ENCODE measurements at regions not wholly inside any gene's neighbourhood (a gene's known extent, or its start where the extent isn't known, plus 50 kb on each side); places are given as distances from the start of the nearest gene placed in this dataset.
A peak's percentile ranks its signal among the peaks of the same experiment; 100 is the strongest.

GRCh38 chr2:196463706-196464105, 175.8 kb upstream of the CCDC150 start:
- Histone ChIP-seq H3K27me3 (ENCODE audit: control insufficient read depth, insufficient read depth, low read length) (no peaks in the 10 kb centered on the region), H3K36me3 (ENCODE audit: control insufficient read depth, insufficient read depth, low read length) (no peaks in the 10 kb centered on the region), H3K9me3 (ENCODE audit: control insufficient read depth, insufficient read depth, low read length) (no peaks in the 10 kb centered on the region), H3K4me1 (ENCODE audit: control insufficient read depth, insufficient read depth, low read length) (no peaks in the 10 kb centered on the region), H3K4me3 (ENCODE audit: low read length) (no peak overlapping the region), H3K27ac (ENCODE audit: low read length) (no peak overlapping the region)
- WGBS (ENCODE audit: insufficient coverage, insufficient read length) = no CpG with 5 or more reads among the region's 1 CpG
- DNase-seq (ENCODE audit: low read depth, low spot score) = no peak

GRCh38 chr2:196464311-196464710, 175.2 kb upstream of the CCDC150 start:
- Histone ChIP-seq H3K27ac (ENCODE audit: low read length) (no peak overlapping the region), H3K27me3 (ENCODE audit: control insufficient read depth, insufficient read depth, low read length) (no peaks in the 10 kb centered on the region), H3K4me3 (ENCODE audit: low read length) (no peak overlapping the region), H3K9me3 (ENCODE audit: control insufficient read depth, insufficient read depth, low read length) (no peaks in the 10 kb centered on the region), H3K4me1 (ENCODE audit: control insufficient read depth, insufficient read depth, low read length) (no peaks in the 10 kb centered on the region), H3K36me3 (ENCODE audit: control insufficient read depth, insufficient read depth, low read length) (no peaks in the 10 kb centered on the region)
- no peak for DNase-seq (ENCODE audit: low read depth, low spot score)
- no CpG with 5 or more reads among the region's 2 CpGs for WGBS (ENCODE audit: insufficient coverage, insufficient read length)

- Histone ChIP-seq H3K9me3 (ENCODE audit: control insufficient read depth, insufficient read depth, low read length) (no peaks in the 10 kb centered on the region), H3K4me1 (ENCODE audit: control insufficient read depth, insufficient read depth, low read length) (no peaks in the 10 kb centered on the region), H3K27ac (ENCODE audit: low read length) (no peak overlapping the region), H3K27me3 (ENCODE audit: control insufficient read depth, insufficient read depth, low read length) (no peaks in the 10 kb centered on the region), H3K36me3 (ENCODE audit: control insufficient read depth, insufficient read depth, low read length) (no peaks in the 10 kb centered on the region), H3K4me3 (ENCODE audit: low read length) (no peak overlapping the region)
- no CpG with 5 or more reads among the region's 2 CpGs for WGBS (ENCODE audit: insufficient coverage, insufficient read length)
- DNase-seq (ENCODE audit: low read depth, low spot score) = no peak
Observed at GRCh38 chr2:196466581-196466980, 172.9 kb upstream of the CCDC150 start.

DNA sequence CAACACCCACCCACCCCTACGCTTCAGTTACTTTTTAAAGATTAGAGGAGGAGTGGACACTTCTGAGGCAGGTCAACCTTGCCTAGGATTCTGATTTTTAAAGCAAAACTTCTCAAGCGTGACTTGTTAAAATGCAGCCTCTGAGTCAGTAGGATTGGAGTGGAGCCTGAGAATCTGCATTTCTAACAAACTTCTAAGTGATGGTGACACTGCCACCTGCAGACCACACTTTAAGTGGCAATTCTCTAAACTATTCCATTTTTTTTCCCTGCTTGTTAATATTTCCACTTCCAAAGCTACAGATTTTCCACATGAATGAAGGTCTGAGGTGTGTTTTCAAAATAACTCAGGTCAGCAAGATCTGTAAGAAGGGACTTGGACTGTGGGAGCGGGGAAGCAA, 171.1 kb upstream of the CCDC150 start:
- H3K36me3 ChIP-seq (ENCODE audit: control insufficient read depth, insufficient read depth, low read length) = no peaks in the 10 kb centered on the region
- WGBS (ENCODE audit: insufficient coverage, insufficient read length) = no CpG with 5 or more reads among the region's 3 CpGs
- H3K4me1 ChIP-seq (ENCODE audit: control insufficient read depth, insufficient read depth, low read length) = no peaks in the 10 kb centered on the region
- H3K27me3 ChIP-seq (ENCODE audit: control insufficient read depth, insufficient read depth, low read length) = no peaks in the 10 kb centered on the region
- H3K4me3 ChIP-seq (ENCODE audit: low read length) = no peak overlapping the region
- H3K27ac ChIP-seq (ENCODE audit: low read length) = no peak overlapping the region
- DNase-seq (ENCODE audit: low read depth, low spot score) = peak; percentile 4
- no peaks in the 10 kb centered on the region for H3K9me3 ChIP-seq (ENCODE audit: control insufficient read depth, insufficient read depth, low read length)

DNA sequence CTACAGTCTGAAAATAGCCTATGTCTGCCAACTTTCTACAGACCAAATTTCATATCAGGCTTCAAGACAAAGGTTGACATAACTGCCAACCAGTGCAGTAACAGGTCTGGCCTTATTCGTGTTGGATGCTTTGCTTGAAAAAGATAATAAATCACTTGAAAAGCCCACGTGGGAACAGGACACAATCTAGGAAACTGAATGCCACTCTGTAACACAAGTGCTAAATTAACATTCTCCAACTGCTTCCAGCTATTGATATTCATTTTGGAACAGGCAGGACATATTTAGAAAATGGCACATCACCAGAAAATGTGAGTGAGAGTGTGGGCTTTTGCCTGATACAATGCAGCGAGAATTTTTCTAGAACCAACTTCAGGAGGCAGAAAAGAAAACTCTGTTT, 165.9 kb upstream of the CCDC150 start:
- Histone ChIP-seq H3K27me3 (ENCODE audit: control insufficient read depth, insufficient read depth, low read length) (no peaks in the 10 kb centered on the region), H3K4me3 (ENCODE audit: low read length) (no peak overlapping the region), H3K27ac (ENCODE audit: low read length) (no peak overlapping the region), H3K4me1 (ENCODE audit: control insufficient read depth, insufficient read depth, low read length) (no peaks in the 10 kb centered on the region), H3K36me3 (ENCODE audit: control insufficient read depth, insufficient read depth, low read length) (no peaks in the 10 kb centered on the region), H3K9me3 (ENCODE audit: control insufficient read depth, insufficient read depth, low read length) (no peaks in the 10 kb centered on the region)
- no CpG with 5 or more reads among the region's 3 CpGs for WGBS (ENCODE audit: insufficient coverage, insufficient read length)
- DNase-seq (ENCODE audit: low read depth, low spot score) = no peak

DNA sequence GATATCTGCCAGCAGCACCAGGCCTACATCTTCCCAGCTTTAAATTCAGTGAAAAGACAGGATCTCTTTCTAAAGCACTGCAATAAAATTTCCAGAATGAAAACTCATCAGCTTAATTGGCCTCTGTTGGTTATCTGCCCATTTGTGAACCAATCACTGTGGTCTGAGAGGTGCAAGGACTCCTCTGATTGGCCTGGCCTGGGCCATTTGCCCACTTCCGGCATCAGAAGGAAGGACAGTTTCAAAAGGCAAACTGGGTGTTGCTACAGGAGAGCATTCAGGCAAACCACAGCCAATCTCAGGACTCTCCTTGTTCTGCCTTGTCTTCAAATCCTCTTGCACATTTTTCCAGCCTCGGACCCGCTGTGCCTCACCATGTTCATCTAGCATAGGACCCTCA, 163.9 kb upstream of the CCDC150 start:
- H3K36me3 ChIP-seq (ENCODE audit: control insufficient read depth, insufficient read depth, low read length) = no peaks in the 10 kb centered on the region
- WGBS (ENCODE audit: insufficient coverage, insufficient read length) = no CpG with 5 or more reads among the region's 3 CpGs
- H3K4me3 ChIP-seq (ENCODE audit: low read length) = no peak overlapping the region
- H3K27ac ChIP-seq (ENCODE audit: low read length) = no peak overlapping the region
- no peak for DNase-seq (ENCODE audit: low read depth, low spot score)
- no peaks in the 10 kb centered on the region for H3K4me1 ChIP-seq (ENCODE audit: control insufficient read depth, insufficient read depth, low read length)
- no peaks in the 10 kb centered on the region for H3K9me3 ChIP-seq (ENCODE audit: control insufficient read depth, insufficient read depth, low read length)
- no peaks in the 10 kb centered on the region for H3K27me3 ChIP-seq (ENCODE audit: control insufficient read depth, insufficient read depth, low read length)

- Histone ChIP-seq H3K4me3 (ENCODE audit: low read length) (no peak overlapping the region), H3K36me3 (ENCODE audit: control insufficient read depth, insufficient read depth, low read length) (no peaks in the 10 kb centered on the region), H3K27ac (ENCODE audit: low read length) (no peak overlapping the region), H3K27me3 (ENCODE audit: control insufficient read depth, insufficient read depth, low read length) (no peaks in the 10 kb centered on the region), H3K4me1 (ENCODE audit: control insufficient read depth, insufficient read depth, low read length) (no peaks in the 10 kb centered on the region), H3K9me3 (ENCODE audit: control insufficient read depth, insufficient read depth, low read length) (no peaks in the 10 kb centered on the region)
- no CpG with 5 or more reads among the region's 2 CpGs for WGBS (ENCODE audit: insufficient coverage, insufficient read length)
- no peak for DNase-seq (ENCODE audit: low read depth, low spot score)
Observed at GRCh38 chr2:196478588-196478987, 160.9 kb upstream of the CCDC150 start.

GRCh38 chr2:196479350-196479749, 160.2 kb upstream of the CCDC150 start:
- no peaks in the 10 kb centered on the region for H3K36me3 ChIP-seq (ENCODE audit: control insufficient read depth, insufficient read depth, low read length)
- no peak overlapping the region for H3K27ac ChIP-seq (ENCODE audit: low read length)
- no peaks in the 10 kb centered on the region for H3K9me3 ChIP-seq (ENCODE audit: control insufficient read depth, insufficient read depth, low read length)
- no peak overlapping the region for H3K4me3 ChIP-seq (ENCODE audit: low read length)
- H3K4me1 ChIP-seq (ENCODE audit: control insufficient read depth, insufficient read depth, low read length) = no peaks in the 10 kb centered on the region
- no peaks in the 10 kb centered on the region for H3K27me3 ChIP-seq (ENCODE audit: control insufficient read depth, insufficient read depth, low read length)
- no peak for DNase-seq (ENCODE audit: low read depth, low spot score)

DNA sequence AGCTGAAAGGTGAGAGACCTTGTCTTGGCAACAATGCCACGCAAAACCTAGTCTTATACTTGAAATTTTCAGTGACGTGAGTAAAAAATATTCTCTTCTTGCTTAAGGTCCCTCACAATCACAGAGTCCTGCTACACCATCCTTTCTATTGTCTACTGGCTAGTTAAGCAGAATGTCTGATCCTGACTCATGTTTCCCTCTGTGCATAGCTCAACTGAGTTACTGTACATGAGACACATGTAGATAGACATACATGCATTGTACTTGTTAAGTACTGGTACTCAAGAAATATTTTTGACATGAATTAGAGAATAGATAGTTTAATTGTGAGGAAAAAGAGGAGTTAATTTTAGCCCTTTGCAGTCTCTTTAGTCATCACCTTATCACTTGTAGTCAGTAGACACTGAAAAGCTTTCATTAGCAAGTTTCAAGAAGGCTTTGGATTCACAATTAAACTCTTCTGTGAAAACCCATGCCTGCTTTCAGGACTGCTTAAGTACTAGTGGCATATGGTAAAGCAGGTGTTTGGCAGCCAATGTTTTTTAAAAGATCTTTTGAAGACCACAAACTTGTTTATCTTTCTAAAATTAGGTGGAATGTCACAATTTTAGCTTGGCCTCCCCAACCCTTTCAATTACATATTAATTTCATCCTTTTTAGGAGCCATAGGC, 158.7 kb upstream of the CCDC150 start:
- Histone ChIP-seq H3K27ac (ENCODE audit: low read length) (no peak overlapping the region), H3K4me3 (ENCODE audit: low read length) (no peak overlapping the region), H3K4me1 (ENCODE audit: control insufficient read depth, insufficient read depth, low read length) (no peaks in the 10 kb centered on the region), H3K9me3 (ENCODE audit: control insufficient read depth, insufficient read depth, low read length) (no peaks in the 10 kb centered on the region), H3K36me3 (ENCODE audit: control insufficient read depth, insufficient read depth, low read length) (no peaks in the 10 kb centered on the region), H3K27me3 (ENCODE audit: control insufficient read depth, insufficient read depth, low read length) (no peaks in the 10 kb centered on the region)
- no CpG with 5 or more reads among the region's 2 CpGs for WGBS (ENCODE audit: insufficient coverage, insufficient read length)
- DNase-seq (ENCODE audit: low read depth, low spot score) = no peak

DNA sequence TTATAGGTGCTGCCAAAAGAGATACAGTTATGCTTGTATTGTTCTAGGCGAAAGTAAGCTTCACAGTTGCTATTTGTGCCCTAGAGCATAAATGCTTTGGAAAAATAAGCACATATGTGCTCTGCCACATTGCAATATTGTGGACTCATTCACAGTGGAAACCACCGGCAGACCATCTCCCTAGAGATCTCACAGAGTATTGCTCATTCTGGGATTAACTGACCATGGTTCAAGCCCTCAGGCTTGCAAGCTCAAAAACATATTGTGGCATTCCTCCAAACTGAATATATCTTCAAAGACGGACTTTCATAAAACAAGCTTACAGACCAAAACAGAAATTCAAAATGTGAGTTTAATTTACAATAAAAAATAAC, 158.2 kb upstream of the CCDC150 start:
- Histone ChIP-seq H3K9me3 (ENCODE audit: control insufficient read depth, insufficient read depth, low read length) (no peaks in the 10 kb centered on the region), H3K27ac (ENCODE audit: low read length) (no peak overlapping the region), H3K4me1 (ENCODE audit: control insufficient read depth, insufficient read depth, low read length) (no peaks in the 10 kb centered on the region), H3K36me3 (ENCODE audit: control insufficient read depth, insufficient read depth, low read length) (no peaks in the 10 kb centered on the region), H3K4me3 (ENCODE audit: low read length) (no peak overlapping the region), H3K27me3 (ENCODE audit: control insufficient read depth, insufficient read depth, low read length) (no peaks in the 10 kb centered on the region)
- DNase-seq (ENCODE audit: low read depth, low spot score) = no peak
- no CpG with 5 or more reads among the region's 3 CpGs for WGBS (ENCODE audit: insufficient coverage, insufficient read length)

Measured in iPS DF 6.9 (cell line).